Endothelial cell of umbilical vein (primary cell): ENCODE measurements at regions not wholly inside any gene's neighbourhood (a gene's known extent, or its start where the extent isn't known, plus 50 kb on each side); places are given as distances from the start of the nearest gene placed in this dataset.

Experiments
- EZH2 ChIP-seq: IDR thresholded peaks from 2 replicates; pipeline ENCODE4 v1.6.1; 2012; ENCODE audit warnings: borderline replicate concordance, low read depth, mild to moderate bottlenecking, moderate library complexity, low read length, inconsistent platforms; ENCODE audit not compliant: severe bottlenecking
- JUN ChIP-seq: IDR thresholded peaks from 2 replicates; pipeline ENCODE4 v1.6.1; 2011; ENCODE audit warnings: borderline replicate concordance, low read depth; ENCODE audit not compliant: insufficient read length, insufficient read depth
- POLR2A ChIP-seq: IDR thresholded peaks from 2 replicates; pipeline ENCODE4 v1.6.1; 2012; ENCODE audit warnings: low read depth, mild to moderate bottlenecking, control low read depth, low read length
- POLR2AphosphoS5 ChIP-seq: IDR thresholded peaks from 2 replicates; pipeline ENCODE4 v1.6.1; 2012; ENCODE audit warnings: low read depth, mild to moderate bottlenecking, control low read depth, low read length, moderate library complexity; ENCODE audit not compliant: insufficient read depth
- TF ChIP-seq, protein P1 (sequence below), 2 donors: IDR thresholded peaks; 1 replicate in 1 of 2; 2 replicates in 1 of 2; pipeline ENCODE4 v1.5.1; 2011; ENCODE audit warnings: low read length in 2 of 2, mild to moderate bottlenecking in 2 of 2, moderate library complexity in 2 of 2, control low read depth in 1 of 2, inconsistent platforms in 1 of 2, low read depth in 1 of 2; ENCODE audit not compliant: insufficient read depth in 1 of 2; ENCODE audit errors: extremely low read depth in 1 of 2

DNA sequence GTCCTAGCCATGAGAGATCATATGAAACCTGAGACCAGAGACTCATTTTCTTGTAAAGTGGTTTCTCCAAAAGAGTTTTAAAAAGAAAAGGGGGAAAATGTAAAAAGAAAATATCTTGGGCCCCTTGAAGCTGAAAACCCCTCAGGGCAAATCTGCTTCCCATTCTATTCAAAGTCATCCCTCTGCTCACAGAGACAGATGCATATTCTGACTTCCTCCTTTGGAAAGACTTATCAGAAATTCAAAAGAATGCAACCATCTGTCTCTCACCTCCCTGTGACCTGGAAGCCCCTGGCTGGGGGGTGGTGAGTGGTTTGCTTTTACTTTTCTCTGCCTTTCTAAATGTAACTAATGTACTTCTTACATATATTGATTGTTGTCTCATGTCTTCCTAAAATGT, 1154.8 kb downstream of the NSUN3 start:
- no peak for TF ChIP-seq POLR2AphosphoS5
- TF ChIP-seq, protein P1, sequence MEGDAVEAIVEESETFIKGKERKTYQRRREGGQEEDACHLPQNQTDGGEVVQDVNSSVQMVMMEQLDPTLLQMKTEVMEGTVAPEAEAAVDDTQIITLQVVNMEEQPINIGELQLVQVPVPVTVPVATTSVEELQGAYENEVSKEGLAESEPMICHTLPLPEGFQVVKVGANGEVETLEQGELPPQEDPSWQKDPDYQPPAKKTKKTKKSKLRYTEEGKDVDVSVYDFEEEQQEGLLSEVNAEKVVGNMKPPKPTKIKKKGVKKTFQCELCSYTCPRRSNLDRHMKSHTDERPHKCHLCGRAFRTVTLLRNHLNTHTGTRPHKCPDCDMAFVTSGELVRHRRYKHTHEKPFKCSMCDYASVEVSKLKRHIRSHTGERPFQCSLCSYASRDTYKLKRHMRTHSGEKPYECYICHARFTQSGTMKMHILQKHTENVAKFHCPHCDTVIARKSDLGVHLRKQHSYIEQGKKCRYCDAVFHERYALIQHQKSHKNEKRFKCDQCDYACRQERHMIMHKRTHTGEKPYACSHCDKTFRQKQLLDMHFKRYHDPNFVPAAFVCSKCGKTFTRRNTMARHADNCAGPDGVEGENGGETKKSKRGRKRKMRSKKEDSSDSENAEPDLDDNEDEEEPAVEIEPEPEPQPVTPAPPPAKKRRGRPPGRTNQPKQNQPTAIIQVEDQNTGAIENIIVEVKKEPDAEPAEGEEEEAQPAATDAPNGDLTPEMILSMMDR (IDR thresholded peaks at IDR 0.05; ENCODE audit: extremely low read depth in 1 of 2, insufficient read depth in 1 of 2, low read depth in 1 of 2, low read length in 2 of 2): no peak
- no peak for TF ChIP-seq EZH2
- TF ChIP-seq JUN: no peak
- no peak for TF ChIP-seq POLR2A
